HG03025 (cell line): ENCODE measurements at regions not wholly inside any gene's neighbourhood (a gene's known extent, or its start where the extent isn't known, plus 50 kb on each side); places are given as distances from the start of the nearest gene placed in this dataset.
"Not testable (repeated sequence)": the region's sequence is repeated elsewhere in the genome, so short reads cannot be mapped to it uniquely, and the experiment has no call there.

Experiments
- ATAC-seq: cut with Tn5 transposase; IDR thresholded peaks from one replicate; pipeline ENCODE4 v1.9.1; 2021; ENCODE audit warnings: mild to moderate bottlenecking, moderate library complexity; ENCODE audit not compliant: unreplicated experiment, low FRiP score

DNA sequence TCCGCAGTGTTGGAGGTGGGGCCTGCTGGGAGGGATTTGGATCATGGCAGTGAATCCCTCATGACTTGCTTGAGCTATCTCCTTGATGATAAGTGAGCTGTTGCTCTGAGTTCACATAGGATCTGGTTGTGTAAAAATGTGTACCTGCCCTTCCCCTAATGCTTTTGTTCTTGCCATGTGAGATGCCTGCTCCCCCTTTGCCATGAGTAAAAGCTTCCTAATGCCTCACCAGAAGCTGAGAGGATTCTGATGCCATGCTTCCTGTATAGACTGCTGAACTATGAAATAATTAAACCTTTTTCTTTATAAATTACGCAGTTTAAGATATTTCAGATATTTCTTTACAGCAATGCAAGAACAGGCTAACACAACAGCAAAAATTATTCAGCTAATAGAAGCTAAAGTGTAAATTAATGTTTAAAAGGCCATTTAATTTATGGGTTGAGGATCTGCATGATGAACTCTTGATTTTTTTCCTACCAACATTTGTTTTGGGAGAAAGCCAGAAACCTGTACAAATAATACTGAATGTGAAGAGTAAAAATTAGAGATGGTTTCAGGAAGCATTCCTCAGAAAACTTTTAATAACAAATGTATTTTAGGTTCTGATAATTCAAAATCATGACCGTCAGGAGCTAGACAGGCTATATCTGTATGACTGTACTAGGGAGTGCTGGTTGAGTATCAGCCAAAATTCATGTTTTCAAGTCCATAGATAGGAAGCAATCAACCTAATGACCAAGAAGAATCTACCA, 177.5 kb upstream of the GRIA4 start:
- no peak for ATAC-seq

GRCh38 chr11:105429096-105429910, 180.6 kb upstream of the GRIA4 start:
- no peak for ATAC-seq

DNA sequence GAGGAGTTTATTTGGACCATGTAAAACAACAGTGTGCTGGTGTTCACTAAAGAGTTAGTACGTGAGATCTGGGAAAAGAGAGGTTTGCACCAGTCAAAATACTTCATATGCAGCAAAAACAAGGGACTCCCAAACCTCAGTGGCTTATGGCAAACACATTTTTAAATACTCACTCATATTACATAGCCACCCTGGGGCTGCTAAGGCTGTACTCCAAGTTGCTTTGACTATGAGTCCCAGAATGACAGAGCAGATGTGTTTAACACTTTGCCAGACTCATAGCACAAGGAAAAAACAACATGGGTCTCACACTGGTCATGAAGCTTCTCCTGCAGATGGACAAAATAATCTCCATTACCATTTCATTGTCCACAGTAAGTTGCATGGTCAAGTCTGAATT, 202.8 kb upstream of the GRIA4 start:
- no peak for ATAC-seq

- ATAC-seq: no peak
Measured at GRCh38 chr11:105401269-105401809, 208.5 kb upstream of the GRIA4 start.

DNA sequence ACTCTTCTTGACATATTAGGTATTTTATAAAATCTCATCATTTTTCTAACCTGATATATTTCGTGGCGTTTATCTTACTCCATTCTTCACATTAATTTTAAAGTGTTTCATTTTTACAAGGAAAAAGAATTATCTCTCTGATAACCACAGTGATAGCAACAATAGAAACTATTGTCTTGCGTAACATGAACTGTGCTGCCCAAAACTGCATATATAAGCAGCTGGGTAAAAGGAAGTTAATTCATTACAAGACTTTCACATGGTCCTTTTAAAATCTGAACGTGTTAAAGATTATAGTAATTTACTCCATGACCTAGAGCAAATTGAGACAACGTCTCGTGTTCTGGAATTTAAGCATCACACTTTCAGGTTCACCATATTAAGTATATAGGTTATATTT, 210.4 kb upstream of the GRIA4 start:
- ATAC-seq: no peak

DNA sequence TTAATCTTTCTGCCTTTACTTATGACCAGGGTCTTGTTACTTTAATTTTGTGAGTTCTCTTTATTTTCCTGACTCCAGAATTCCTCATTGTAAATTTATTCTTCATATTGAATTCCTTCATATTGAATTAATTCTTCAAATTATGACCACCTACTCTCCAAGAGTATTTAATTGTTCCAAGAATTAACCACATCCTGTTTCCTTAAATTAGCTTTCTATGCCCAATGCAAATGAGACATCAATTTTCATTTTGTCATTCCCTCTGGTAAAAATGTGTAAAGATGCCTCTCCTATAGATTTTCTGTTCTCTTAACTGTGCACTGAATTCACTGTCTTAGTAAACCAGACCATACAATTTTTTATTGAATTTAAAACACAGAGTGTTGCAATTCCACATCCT, 211.2 kb upstream of the GRIA4 start:
- no peak for ATAC-seq

DNA sequence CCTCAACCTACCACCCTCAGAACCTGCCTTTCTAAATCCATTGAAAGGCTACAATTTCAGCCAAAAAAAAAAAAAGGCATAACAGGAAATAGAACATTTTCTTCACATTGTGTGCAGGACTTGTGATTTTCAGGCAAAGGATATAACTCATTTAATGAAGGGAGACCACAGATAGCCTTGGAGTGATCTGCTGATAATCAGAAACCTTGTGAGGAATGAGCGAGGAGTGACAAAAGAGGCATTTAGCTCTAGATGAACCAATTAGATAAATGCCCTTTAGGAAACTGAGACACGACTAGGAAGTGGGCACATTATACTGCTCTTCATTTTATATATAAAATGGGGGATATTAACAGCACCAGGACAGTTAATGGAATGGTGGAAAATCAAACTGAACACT, 216.5 kb upstream of the GRIA4 start:
- ATAC-seq: no peak

DNA sequence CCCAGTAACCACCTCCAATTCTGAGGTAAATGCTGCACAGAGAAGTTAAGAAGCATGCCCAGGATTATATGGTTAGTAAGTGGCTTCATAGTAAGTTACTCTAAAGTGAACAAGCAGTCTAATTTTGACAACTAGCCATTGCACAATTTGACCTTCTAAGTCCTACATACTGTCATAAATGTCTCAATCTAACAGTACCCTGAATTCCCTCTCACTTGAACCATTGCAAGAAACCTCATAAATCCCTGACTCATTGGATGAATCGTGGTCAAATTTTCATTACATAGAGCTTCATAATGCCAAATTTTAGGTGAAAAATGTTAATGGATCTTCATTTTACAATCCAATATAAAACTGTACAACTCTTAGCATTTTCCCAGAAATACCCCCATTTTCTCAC, 217.3 kb upstream of the GRIA4 start:
- no peak for ATAC-seq

- ATAC-seq: no peak
Measured at GRCh38 chr11:105389952-105390351, 219.9 kb upstream of the GRIA4 start.

DNA sequence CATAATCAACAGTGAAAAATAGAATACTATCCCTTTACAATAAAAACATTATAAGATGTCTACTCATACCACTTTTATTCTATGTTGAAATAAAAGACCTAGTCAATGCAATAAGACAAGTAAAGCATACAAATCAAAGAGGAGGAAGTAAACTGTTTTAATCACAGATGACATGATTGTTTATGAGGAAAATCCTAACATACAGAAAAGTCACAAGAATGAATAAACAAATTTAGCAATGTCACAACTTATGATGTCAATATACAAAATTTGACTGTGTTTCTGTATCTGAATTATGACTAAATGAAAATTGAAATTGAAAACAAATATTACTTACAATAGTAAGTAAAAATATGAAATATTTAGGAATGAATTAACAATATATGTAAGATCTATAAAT, 221.9 kb upstream of the GRIA4 start:
- no peak for ATAC-seq

DNA sequence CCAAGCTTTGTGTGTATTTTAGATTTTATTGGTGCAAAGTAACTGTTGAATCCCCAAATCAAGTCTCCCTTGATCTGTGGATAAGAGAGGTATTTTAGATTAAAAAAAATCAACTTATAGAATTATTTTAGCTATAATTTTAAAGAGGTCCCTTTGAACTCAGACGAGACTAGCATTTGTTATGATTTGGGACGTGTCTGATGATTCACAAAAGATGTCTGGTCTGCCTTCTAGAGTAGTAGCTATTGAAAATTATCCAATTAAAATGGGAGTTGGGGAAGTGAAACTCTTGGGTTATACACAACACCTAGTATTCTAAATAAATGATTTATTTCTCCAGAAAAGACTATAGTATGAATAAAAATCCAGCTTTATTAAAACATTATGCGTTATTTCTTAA, 227.9 kb upstream of the GRIA4 start:
- no peak for ATAC-seq

DNA sequence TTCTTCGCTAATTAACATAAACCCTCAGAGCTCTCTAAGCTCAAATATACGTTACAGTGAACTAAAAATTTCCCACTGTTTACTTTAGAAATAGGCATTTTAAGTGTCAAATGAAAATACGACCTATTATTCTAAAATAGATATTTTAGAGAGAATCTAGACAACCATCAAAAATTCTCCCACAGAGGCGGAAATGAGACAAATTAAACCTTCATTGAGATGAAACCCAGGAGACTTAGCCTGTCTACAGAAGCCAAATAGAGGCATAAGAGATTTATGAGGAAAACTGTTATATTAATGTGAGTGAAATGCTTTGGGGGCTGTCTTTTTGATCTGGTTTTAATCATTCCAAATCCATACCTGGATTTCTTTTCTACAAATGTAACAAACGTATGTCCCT, 232.0 kb upstream of the GRIA4 start:
- ATAC-seq: no peak

DNA sequence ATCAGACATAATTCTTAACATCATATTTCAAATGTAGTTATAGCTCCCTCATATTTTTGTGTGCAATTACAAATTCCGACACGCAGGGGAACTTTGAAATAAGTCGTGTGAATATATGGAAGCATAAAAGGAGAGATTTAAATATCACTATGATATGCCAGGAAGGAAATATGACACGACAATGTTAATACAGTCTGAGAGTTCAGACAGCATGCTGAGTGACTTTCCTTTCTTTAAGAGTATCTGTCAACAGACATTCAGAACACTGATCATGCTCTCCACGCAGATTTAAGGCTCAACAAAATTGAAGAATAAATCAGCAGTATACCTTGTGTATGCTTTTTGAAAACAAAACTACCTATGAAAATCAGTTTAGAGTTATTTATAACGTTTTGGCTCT, 232.6 kb upstream of the CARD18 start:
- ATAC-seq: no peak

- no peak for ATAC-seq
Measured at GRCh38 chr11:105371311-105371710, 231.7 kb upstream of the CARD18 start.

DNA sequence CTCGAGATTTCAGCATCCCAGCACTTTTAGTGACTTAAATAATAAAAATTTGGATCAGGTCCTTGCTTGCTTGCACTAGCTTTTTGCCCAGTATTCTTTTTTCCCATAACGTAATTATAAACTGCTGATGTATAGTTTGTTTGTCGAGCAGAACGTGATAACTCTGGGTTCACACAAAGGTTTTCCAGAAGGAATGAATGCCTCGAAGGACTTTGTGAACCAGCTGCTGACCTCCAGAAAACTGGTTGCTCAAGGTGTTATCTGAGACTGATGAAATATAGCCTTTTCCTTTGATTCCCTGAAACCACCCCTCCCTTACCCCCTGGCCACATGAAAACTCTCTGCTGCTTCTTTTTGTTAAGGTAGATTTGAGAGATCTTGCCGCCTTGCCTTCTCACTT, 229.1 kb upstream of the CARD18 start:
- no peak for ATAC-seq

GRCh38 chr11:105367129-105367528, 227.6 kb upstream of the CARD18 start:
- no peak for ATAC-seq

- no peak for ATAC-seq
Measured at GRCh38 chr11:105361651-105362050, 222.1 kb upstream of the CARD18 start.

DNA sequence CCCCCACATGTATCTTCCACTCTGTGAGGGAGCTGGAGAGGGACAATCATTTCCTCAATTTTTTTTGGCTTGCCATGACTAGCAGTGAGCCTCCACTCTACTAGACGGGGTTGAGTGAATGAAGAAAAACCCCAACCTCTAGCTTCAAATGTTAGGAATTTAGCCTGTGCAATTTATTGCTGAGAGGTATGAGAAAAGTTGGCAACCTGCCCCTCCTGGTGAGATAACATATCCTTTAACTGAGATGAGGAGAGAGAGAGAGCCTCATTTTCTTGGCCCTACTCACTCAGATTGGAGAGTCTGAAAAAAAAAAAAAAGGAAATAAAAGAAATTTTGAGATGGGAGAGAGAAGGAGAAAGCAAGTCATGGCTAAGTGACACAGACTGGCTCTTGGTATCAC, 218.2 kb upstream of the CARD18 start:
- no peak for ATAC-seq

DNA sequence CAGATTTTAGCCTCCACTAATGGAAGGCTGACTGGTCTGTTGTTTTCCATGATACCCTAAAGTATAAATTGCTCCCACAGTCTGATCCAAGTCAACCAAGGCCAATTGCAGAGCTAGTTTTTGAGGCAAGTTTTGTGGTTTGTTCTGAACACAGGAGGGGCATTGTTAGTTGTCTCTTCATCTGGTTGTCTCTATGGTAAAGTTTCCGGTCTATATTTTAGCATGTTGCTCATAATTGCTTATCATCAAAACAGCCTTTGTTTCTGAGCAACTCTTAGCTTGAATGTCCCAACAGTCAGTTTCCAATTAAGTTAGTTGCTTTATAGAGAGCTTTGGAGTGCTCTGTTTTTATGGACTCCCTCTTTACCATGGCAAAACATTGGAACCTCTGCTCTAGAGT, 217.6 kb upstream of the CARD18 start:
- ATAC-seq: no peak

DNA sequence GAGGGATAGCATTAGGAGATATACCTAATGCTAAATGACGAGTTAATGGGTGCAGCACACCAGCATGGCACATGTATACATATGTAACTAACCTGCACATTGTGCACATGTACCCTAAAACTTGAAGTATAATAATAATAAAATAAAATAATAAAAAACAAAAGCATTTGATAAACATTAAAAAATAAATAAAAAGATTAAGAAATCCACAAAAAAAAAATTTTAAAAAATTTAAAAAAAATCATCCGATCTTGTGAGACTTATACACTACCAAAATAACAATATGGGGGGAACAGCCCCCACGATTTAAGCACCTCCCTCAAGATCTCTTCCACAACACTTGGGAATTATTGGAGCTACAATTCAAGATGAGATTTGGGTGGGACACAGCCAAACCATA, 210.3 kb upstream of the CARD18 start:
- ATAC-seq: not testable (repeated sequence)

GRCh38 chr11:105344938-105345337, 205.4 kb upstream of the CARD18 start:
- no peak for ATAC-seq
